Mesendoderm (in vitro differentiated cells): ENCODE measurements at regions not wholly inside any gene's neighbourhood (a gene's known extent, or its start where the extent isn't known, plus 50 kb on each side); places are given as distances from the start of the nearest gene placed in this dataset.

Experiments used
- DNase-seq: peaks from one replicate; pipeline ENCODE4 v3.0.0; 2013
- H2AK5ac ChIP-seq: 2 replicates; pipeline ENCODE4 v1.6.1; 2013; ENCODE audit warnings: low read length, inconsistent platforms
- H2BK120ac ChIP-seq: 2 replicates; pipeline ENCODE4 v1.6.1; 2013; ENCODE audit warnings: low read depth, mild to moderate bottlenecking, low read length, moderate library complexity, mixed read lengths
- H2BK15ac ChIP-seq: replicated peaks from 2 replicates; pipeline ENCODE4 v1.6.1; 2013; ENCODE audit warnings: low read depth, mild to moderate bottlenecking, moderate library complexity
- H2BK5ac ChIP-seq: 2 replicates; pipeline ENCODE4 v1.6.1; 2013; ENCODE audit warnings: low read length, inconsistent platforms
- H3K18ac ChIP-seq: 2 replicates; pipeline ENCODE4 v1.6.1; 2013; ENCODE audit warnings: mild to moderate bottlenecking, low read length, mixed read lengths
- H3K23ac ChIP-seq: one replicate; pipeline ENCODE4 v1.6.1; 2013; ENCODE audit warnings: low read length
- H3K27ac ChIP-seq: 2 replicates; pipeline ENCODE4 v1.5.1; 2013; ENCODE audit warnings: low read depth, mild to moderate bottlenecking, inconsistent platforms, low read length, moderate library complexity
- H3K27me3 ChIP-seq: 2 replicates; pipeline ENCODE4 v1.6.1; 2013; ENCODE audit warnings: low read length, control low read depth, mild to moderate bottlenecking, inconsistent platforms; ENCODE audit not compliant: insufficient read depth, poor library complexity
- H3K36me3 ChIP-seq: 2 replicates; pipeline ENCODE4 v1.6.1; 2013; ENCODE audit warnings: low read length, inconsistent platforms; ENCODE audit not compliant: control insufficient read depth, insufficient read depth
- H3K4ac ChIP-seq: one replicate; pipeline ENCODE4 v1.6.1; 2013; ENCODE audit warnings: low read depth, mild to moderate bottlenecking, low read length, moderate library complexity
- H3K4me1 ChIP-seq: 2 replicates; pipeline ENCODE4 v1.6.1; 2013; ENCODE audit warnings: low read depth, low read length, inconsistent platforms; ENCODE audit not compliant: control insufficient read depth
- H3K4me2 ChIP-seq: 2 replicates; pipeline ENCODE4 v1.6.1; 2013; ENCODE audit warnings: low read length
- H3K4me3 ChIP-seq: 2 replicates; pipeline ENCODE4 v1.5.1; 2013; ENCODE audit warnings: mild to moderate bottlenecking, low read length
- H3K56ac ChIP-seq: one replicate; pipeline ENCODE4 v1.6.1; 2013; ENCODE audit warnings: low read length
- H3K79me1 ChIP-seq: 2 replicates; pipeline ENCODE4 v1.6.1; 2013; ENCODE audit warnings: low read length, inconsistent platforms
- H3K79me2 ChIP-seq: 2 replicates; pipeline ENCODE4 v1.6.1; 2013; ENCODE audit warnings: mild to moderate bottlenecking, low read length; ENCODE audit not compliant: control insufficient read depth, insufficient read depth
- H3K9ac ChIP-seq: 2 replicates; pipeline ENCODE4 v1.6.1; 2013; ENCODE audit warnings: low read length, inconsistent platforms
- H4K5ac ChIP-seq: one replicate; pipeline ENCODE4 v1.6.1; 2013; ENCODE audit warnings: low read length
- H4K8ac ChIP-seq: one replicate; pipeline ENCODE4 v1.6.1; 2013; ENCODE audit warnings: low read depth, mild to moderate bottlenecking, control low read depth, low read length, moderate library complexity
- WGBS: extraction: QIAGEN DNeasy Blood & Tissue Kit; methylation state at CpG from one replicate; pipeline ENCODE4 v1.1.7; 2013; ENCODE audit warnings: low lambda C conversion rate, missing lambda C conversion rate; ENCODE audit not compliant: insufficient coverage; ENCODE audit errors: extremely low coverage; 5-methylcytosine and 5-hydroxymethylcytosine counted together

GRCh38 chr1:229950908-229951307 lies 116.1 kb upstream of the GALNT2 start:
- no peak overlapping the region for H3K4me2 ChIP-seq
- no peak overlapping the region for H2BK120ac ChIP-seq
- H3K56ac ChIP-seq = no peak overlapping the region
- no peak overlapping the region for H2BK15ac ChIP-seq
- no peak overlapping the region for H4K5ac ChIP-seq
- no peak overlapping the region for H3K18ac ChIP-seq
- WGBS = no CpG with 5 or more reads among the region's 1 CpG
- H2BK5ac ChIP-seq = no peak overlapping the region
- H3K23ac ChIP-seq = no peak overlapping the region
- H3K79me1 ChIP-seq = no peaks in the 10 kb centered on the region
- no peaks in the 10 kb centered on the region for H3K27me3 ChIP-seq
- no peak overlapping the region for H2AK5ac ChIP-seq
- H3K79me2 ChIP-seq = no peaks in the 10 kb centered on the region
- H3K4me3 ChIP-seq = no peak overlapping the region
- H3K4ac ChIP-seq = no peak overlapping the region
- H4K8ac ChIP-seq = no peak overlapping the region
- no peak for DNase-seq
- no peaks in the 10 kb centered on the region for H3K4me1 ChIP-seq
- no peaks in the 10 kb centered on the region for H3K36me3 ChIP-seq
- H3K27ac ChIP-seq = no peak overlapping the region
- no peak overlapping the region for H3K9ac ChIP-seq

GRCh38 chr1:229951856-229952534 lies 115.0 kb upstream of the GALNT2 start:
- Histone ChIP-seq H3K79me1 (no peaks in the 10 kb centered on the region), H3K4ac (no peak overlapping the region), H3K4me2 (no peak overlapping the region), H4K8ac (no peak overlapping the region), H2BK15ac (no peak overlapping the region), H3K9ac (no peak overlapping the region), H3K4me1 (no peaks in the 10 kb centered on the region), H3K56ac (no peak overlapping the region), H3K18ac (no peak overlapping the region), H4K5ac (no peak overlapping the region), H2BK120ac (no peak overlapping the region), H2BK5ac (no peak overlapping the region), H3K23ac (no peak overlapping the region), H3K27me3 (no peaks in the 10 kb centered on the region), H3K36me3 (no peaks in the 10 kb centered on the region), H3K4me3 (no peak overlapping the region), H3K79me2 (no peaks in the 10 kb centered on the region), H3K27ac (no peak overlapping the region), H2AK5ac (no peak overlapping the region)
- no CpG with 5 or more reads among the region's 2 CpGs for WGBS
- DNase-seq = no peak

GRCh38 chr1:229952670-229953520 lies 114.1 kb upstream of the GALNT2 start:
- Histone ChIP-seq H3K79me1 (no peaks in the 10 kb centered on the region), H3K4ac (no peak overlapping the region), H3K4me1 (no peaks in the 10 kb centered on the region), H4K8ac (no peak overlapping the region), H3K4me3 (no peak overlapping the region), H4K5ac (no peak overlapping the region), H2BK5ac (no peak overlapping the region), H3K27me3 (no peaks in the 10 kb centered on the region), H3K23ac (no peak overlapping the region), H2BK15ac (no peak overlapping the region), H3K18ac (no peak overlapping the region), H2AK5ac (no peak overlapping the region), H3K4me2 (no peak overlapping the region), H3K79me2 (no peaks in the 10 kb centered on the region), H2BK120ac (no peak overlapping the region), H3K27ac (no peak overlapping the region), H3K36me3 (no peaks in the 10 kb centered on the region), H3K9ac (no peak overlapping the region), H3K56ac (no peak overlapping the region)
- WGBS = no CpG with 5 or more reads among the region's 4 CpGs
- DNase-seq = no peak

GRCh38 chr1:229953736-229954326 lies 113.2 kb upstream of the GALNT2 start:
- Histone ChIP-seq H2AK5ac (no peak overlapping the region), H3K56ac (no peak overlapping the region), H2BK120ac (no peak overlapping the region), H3K18ac (no peak overlapping the region), H3K23ac (no peak overlapping the region), H3K79me2 (no peaks in the 10 kb centered on the region), H3K4me2 (no peak overlapping the region), H2BK15ac (no peak overlapping the region), H3K9ac (no peak overlapping the region), H3K4me3 (no peak overlapping the region), H3K36me3 (no peaks in the 10 kb centered on the region), H3K27ac (no peak overlapping the region), H3K79me1 (no peaks in the 10 kb centered on the region), H4K8ac (no peak overlapping the region), H4K5ac (no peak overlapping the region), H3K4ac (no peak overlapping the region), H3K4me1 (no peaks in the 10 kb centered on the region), H3K27me3 (no peaks in the 10 kb centered on the region), H2BK5ac (no peak overlapping the region)
- WGBS = no CpG with 5 or more reads among the region's 1 CpG
- no peak for DNase-seq

- no peak for DNase-seq
- no peak overlapping the region for H4K8ac ChIP-seq
- no peak overlapping the region for H3K27ac ChIP-seq
- H3K79me2 ChIP-seq = no peaks in the 10 kb centered on the region
- H2AK5ac ChIP-seq = no peak overlapping the region
- H2BK5ac ChIP-seq = no peak overlapping the region
- H3K4me1 ChIP-seq = no peaks in the 10 kb centered on the region
- no peak overlapping the region for H3K18ac ChIP-seq
- no peak overlapping the region for H2BK120ac ChIP-seq
- H3K4ac ChIP-seq = no peak overlapping the region
- H4K5ac ChIP-seq = no peak overlapping the region
- H2BK15ac ChIP-seq = no peak overlapping the region
- no peak overlapping the region for H3K56ac ChIP-seq
- no peak overlapping the region for H3K9ac ChIP-seq
- no CpG with 5 or more reads among the region's 2 CpGs for WGBS
- no peaks in the 10 kb centered on the region for H3K36me3 ChIP-seq
- no peaks in the 10 kb centered on the region for H3K27me3 ChIP-seq
- H3K4me2 ChIP-seq = no peak overlapping the region
- H3K23ac ChIP-seq = no peak overlapping the region
- no peaks in the 10 kb centered on the region for H3K79me1 ChIP-seq
- H3K4me3 ChIP-seq = no peak overlapping the region
Measured at GRCh38 chr1:229964281-229964680, 102.8 kb upstream of the GALNT2 start.
